Brain microvascular endothelial cell (primary cell): ENCODE measurements at regions not wholly inside any gene's neighbourhood (a gene's known extent, or its start where the extent isn't known, plus 50 kb on each side); places are given as distances from the start of the nearest gene placed in this dataset.

ENCODE experiments used
- DNase-seq: peaks from one replicate; pipeline ENCODE4 v3.0.0-alpha.2; 2020
- H3K27ac ChIP-seq: fragments of 250-450 bp; sonication (Bioruptor Pico); 2 replicates; pipeline ENCODE4 v1.5.1; 2020; ENCODE audit warnings: mild to moderate bottlenecking, moderate library complexity
- H3K27me3 ChIP-seq: fragments of 250-450 bp; sonication (Bioruptor Pico); replicated peaks from 2 replicates; pipeline ENCODE4 v1.5.1; 2020; ENCODE audit warnings: mild to moderate bottlenecking
- H3K36me3 ChIP-seq: fragments of 250-450 bp; sonication (Bioruptor Pico); replicated peaks from 2 replicates; pipeline ENCODE4 v1.5.1; 2020; ENCODE audit warnings: mild to moderate bottlenecking
- H3K4me3 ChIP-seq: 2 replicates; pipeline ENCODE4 v1.5.1; 2011; ENCODE audit warnings: low read depth, mild to moderate bottlenecking, control low read depth, low read length, moderate library complexity
- in situ Hi-C: cut with HindIII; loops from 2 replicates; pipeline ENCODE4 v1.10.0; 2017; ENCODE audit warnings: low sequenced_read_pairs, low pct_ligation_motif_present
- TF ChIP-seq, protein P1 (sequence below): IDR thresholded peaks from 2 replicates; pipeline ENCODE4 v1.5.1; 2011; ENCODE audit warnings: low read depth, mild to moderate bottlenecking, moderate library complexity, low read length, control low read depth, inconsistent platforms; ENCODE audit errors: missing control alignments

DNA sequence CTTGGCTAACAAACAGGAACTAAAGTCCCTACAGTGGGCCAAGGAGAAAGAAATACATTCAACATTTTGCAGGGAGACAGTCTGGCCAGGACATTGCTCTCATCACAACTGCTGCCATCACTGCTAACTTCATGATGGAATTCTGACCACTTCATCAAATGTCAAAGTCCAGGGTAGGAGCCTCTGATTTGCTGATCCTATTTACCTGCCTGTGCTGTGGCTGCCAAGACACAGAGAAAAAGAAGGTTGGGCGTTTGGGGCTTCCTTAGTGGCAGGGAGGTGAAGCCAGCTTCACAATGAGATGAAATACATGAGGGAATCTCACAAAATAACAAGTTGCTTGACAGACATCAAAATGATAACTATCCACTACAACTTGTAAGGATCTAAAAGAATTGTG, 343.9 kb upstream of the CADM1 start:
- TF ChIP-seq, protein P1, sequence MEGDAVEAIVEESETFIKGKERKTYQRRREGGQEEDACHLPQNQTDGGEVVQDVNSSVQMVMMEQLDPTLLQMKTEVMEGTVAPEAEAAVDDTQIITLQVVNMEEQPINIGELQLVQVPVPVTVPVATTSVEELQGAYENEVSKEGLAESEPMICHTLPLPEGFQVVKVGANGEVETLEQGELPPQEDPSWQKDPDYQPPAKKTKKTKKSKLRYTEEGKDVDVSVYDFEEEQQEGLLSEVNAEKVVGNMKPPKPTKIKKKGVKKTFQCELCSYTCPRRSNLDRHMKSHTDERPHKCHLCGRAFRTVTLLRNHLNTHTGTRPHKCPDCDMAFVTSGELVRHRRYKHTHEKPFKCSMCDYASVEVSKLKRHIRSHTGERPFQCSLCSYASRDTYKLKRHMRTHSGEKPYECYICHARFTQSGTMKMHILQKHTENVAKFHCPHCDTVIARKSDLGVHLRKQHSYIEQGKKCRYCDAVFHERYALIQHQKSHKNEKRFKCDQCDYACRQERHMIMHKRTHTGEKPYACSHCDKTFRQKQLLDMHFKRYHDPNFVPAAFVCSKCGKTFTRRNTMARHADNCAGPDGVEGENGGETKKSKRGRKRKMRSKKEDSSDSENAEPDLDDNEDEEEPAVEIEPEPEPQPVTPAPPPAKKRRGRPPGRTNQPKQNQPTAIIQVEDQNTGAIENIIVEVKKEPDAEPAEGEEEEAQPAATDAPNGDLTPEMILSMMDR, result no peak
- in situ Hi-C loops, result no loop called here
- no peak overlapping the region for H3K4me3 ChIP-seq

GRCh38 chr11:115845872-115846271, 341.7 kb upstream of the CADM1 start:
- H3K27ac ChIP-seq, result no peak overlapping the region
- no peak overlapping the region for H3K4me3 ChIP-seq
- no peak for DNase-seq
- H3K27me3 ChIP-seq, result no peaks in the 10 kb centered on the region
- TF ChIP-seq, protein P1, result no peak
- H3K36me3 ChIP-seq, result no peaks in the 10 kb centered on the region
- in situ Hi-C loops, result no loop called here

More for the DNA sequence above, 343.9 kb upstream of the CADM1 start:
- H3K27me3 ChIP-seq, result no peaks in the 10 kb centered on the region
- no peak overlapping the region for H3K27ac ChIP-seq
- DNase-seq, result no peak
- H3K36me3 ChIP-seq, result no peaks in the 10 kb centered on the region

GRCh38 chr11:115843685-115844084, 339.5 kb upstream of the CADM1 start:
- H3K27me3 ChIP-seq, result no peaks in the 10 kb centered on the region
- H3K4me3 ChIP-seq, result no peak overlapping the region
- H3K27ac ChIP-seq, result no peak overlapping the region
- in situ Hi-C loops, result no loop called here
- no peak for DNase-seq
- H3K36me3 ChIP-seq, result no peaks in the 10 kb centered on the region
- TF ChIP-seq, protein P1, result no peak

GRCh38 chr11:115843111-115843510, 338.9 kb upstream of the CADM1 start:
- no peaks in the 10 kb centered on the region for H3K36me3 ChIP-seq
- H3K27ac ChIP-seq, result no peak overlapping the region
- in situ Hi-C loops, result no loop called here
- H3K27me3 ChIP-seq, result no peaks in the 10 kb centered on the region
- no peak for DNase-seq
- H3K4me3 ChIP-seq, result no peak overlapping the region
- TF ChIP-seq, protein P1, result no peak

- no peak overlapping the region for H3K27ac ChIP-seq
- no peaks in the 10 kb centered on the region for H3K27me3 ChIP-seq
- no peak overlapping the region for H3K4me3 ChIP-seq
- H3K36me3 ChIP-seq, result no peaks in the 10 kb centered on the region
- no peak for DNase-seq
- in situ Hi-C loops, result no loop called here
- TF ChIP-seq, protein P1, result no peak
Measured at GRCh38 chr11:115820026-115820425, 315.8 kb upstream of the CADM1 start.

DNA sequence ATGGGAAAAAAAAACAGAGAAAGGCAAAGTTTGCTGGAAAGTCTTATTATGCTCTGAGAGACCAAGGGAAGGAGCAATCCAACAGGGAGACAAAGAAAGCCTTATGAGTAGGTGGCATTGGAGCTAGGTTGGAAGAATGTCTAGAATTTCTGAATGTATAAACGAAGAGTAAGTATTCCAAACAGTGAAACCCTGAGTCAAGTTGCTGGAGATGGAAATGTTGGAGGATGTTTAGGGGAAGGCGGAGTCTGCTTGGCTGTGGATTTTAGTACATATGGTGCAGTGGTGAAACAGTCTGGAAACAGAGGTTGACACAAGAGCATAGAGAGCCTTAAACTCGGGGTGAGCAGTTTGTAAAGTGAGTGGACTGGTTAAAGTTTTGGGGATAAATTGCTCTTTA, 314.8 kb upstream of the CADM1 start:
- Histone ChIP-seq H3K4me3 (no peak overlapping the region), H3K27me3 (no peaks in the 10 kb centered on the region), H3K36me3 (no peaks in the 10 kb centered on the region), H3K27ac (no peak overlapping the region)
- TF ChIP-seq, protein P1, result no peak
- in situ Hi-C loops, result no loop called here
- no peak for DNase-seq
